ENCODE measurements at regions not wholly inside any gene's neighbourhood (a gene's known extent, or its start where the extent isn't known, plus 50 kb on each side); places are given as distances from the start of the nearest gene placed in this dataset.
"Not testable (repeated sequence)": the region's sequence is repeated elsewhere in the genome, so short reads cannot be mapped to it uniquely, and the experiment has no call there.

DNA sequence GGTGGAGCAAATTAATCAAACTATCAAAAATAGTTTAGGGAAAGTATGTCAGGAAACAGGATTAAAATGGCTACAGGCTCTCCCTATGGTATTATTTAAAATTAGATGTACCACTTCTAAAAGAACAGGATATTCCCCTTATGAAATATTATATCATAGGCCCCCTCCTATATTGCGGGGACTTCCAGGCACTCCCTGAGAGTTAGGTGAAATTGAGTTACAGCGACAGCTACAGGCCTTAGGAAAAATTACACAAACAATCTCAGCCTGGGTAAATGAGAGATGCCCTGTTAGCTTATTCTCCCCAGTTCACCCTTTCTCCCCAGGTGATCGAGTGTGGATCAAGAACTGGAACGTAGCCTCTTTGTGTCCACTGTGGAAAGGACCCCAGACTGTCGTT lies 86.7 kb upstream of the DEFB108B start:
- TF ChIP-seq CTCF (IDR thresholded peaks at IDR 0.05; ENCODE audit: poor library complexity); EZH2 (IDR thresholded peaks at IDR 0.05; ENCODE audit: borderline replicate concordance); EZH2phosphoT487 (IDR thresholded peaks at IDR 0.05; ENCODE audit: low read depth, severe bottlenecking, unreplicated experiment): not testable (repeated sequence)

All from hepatocyte (in vitro differentiated cells).